GM23338 (cell line): ENCODE measurements at regions not wholly inside any gene's neighbourhood (a gene's known extent, or its start where the extent isn't known, plus 50 kb on each side); places are given as distances from the start of the nearest gene placed in this dataset.

ENCODE experiments used
- CREB1 ChIP-seq: fragments of 250-450 bp; sonication (Bioruptor Pico); IDR thresholded peaks from 2 replicates; pipeline ENCODE4 v1.5.0; 2020; ENCODE audit warnings: low read depth, mild to moderate bottlenecking, moderate library complexity
- EZH2 ChIP-seq: fragments of 200-600 bp; sonication (generic); IDR thresholded peaks from one replicate; pipeline ENCODE4 v1.8.0; 2017; ENCODE audit warnings: antibody characterized with exemption, mild to moderate bottlenecking, low read depth; ENCODE audit not compliant: unreplicated experiment
- JUNB ChIP-seq: IDR thresholded peaks from one replicate; pipeline ENCODE4 v1.6.1; 2016; ENCODE audit warnings: antibody characterized with exemption; ENCODE audit not compliant: unreplicated experiment
- NANOG ChIP-seq: IDR thresholded peaks from 2 replicates; pipeline ENCODE4 v1.6.1; 2016; ENCODE audit warnings: antibody characterized with exemption, borderline replicate concordance
- POLR2AphosphoS5 ChIP-seq: IDR thresholded peaks from 2 replicates; pipeline ENCODE4 v1.6.1; 2016; ENCODE audit warnings: antibody characterized with exemption, low read depth
- STAT1 ChIP-seq: IDR thresholded peaks from one replicate; pipeline ENCODE4 v1.6.1; 2016; ENCODE audit warnings: antibody characterized with exemption; ENCODE audit not compliant: unreplicated experiment
- ZNF114 ChIP-seq: fragments of 250-450 bp; sonication (Bioruptor Pico); IDR thresholded peaks from 2 replicates; pipeline ENCODE4 v1.5.0; 2020; ENCODE audit warnings: mild to moderate bottlenecking, moderate library complexity
- TF ChIP-seq, protein P1 (sequence below), 2 experiments: fragments of 200-600 bp in 1 of 2; sonication (generic) in 1 of 2; conservative IDR thresholded peaks; 2 replicates each; pipeline versions ENCODE4 v1.5.1 to v1.6.1; 2016 to 2017; ENCODE audit warnings: antibody characterized with exemption in 2 of 2, low read depth in 2 of 2, mild to moderate bottlenecking in 2 of 2, moderate library complexity in 1 of 2
- TF ChIP-seq, protein P2 (sequence below): IDR thresholded peaks from one replicate; pipeline ENCODE4 v1.6.1; 2018; ENCODE audit warnings: antibody characterized with exemption; ENCODE audit not compliant: unreplicated experiment

DNA sequence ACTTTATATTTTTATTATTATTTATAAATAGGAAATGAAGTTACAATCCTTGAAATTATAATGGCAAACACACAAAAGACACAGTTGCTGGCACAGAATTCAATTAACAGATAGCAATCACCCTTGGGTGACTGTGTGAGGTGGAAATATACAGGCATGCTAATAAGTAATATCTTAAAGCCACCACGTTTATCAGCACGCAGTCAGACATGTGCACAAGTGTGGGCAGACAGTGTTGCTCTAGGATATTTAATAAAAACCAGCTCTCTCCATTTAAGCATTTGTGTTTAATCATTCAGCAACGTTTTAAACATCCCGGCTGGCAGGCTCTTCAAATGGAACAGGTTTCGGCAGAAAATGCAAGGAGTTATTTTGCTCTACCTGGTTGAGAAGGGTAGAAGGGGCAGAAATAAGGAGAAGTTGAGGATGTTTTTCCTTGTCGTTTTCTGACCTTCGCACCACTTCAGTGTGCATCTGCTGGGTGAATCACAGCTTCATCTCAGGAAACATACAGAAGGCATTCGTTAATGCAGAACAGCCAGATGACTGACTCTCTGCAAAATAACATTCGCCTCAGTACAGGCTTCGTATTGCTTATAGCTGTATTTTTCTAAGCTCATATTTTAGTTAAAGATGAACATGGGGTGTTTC, 585.1 kb downstream of the QKI start:
- TF ChIP-seq JUNB (no peak), NANOG (no peak), STAT1 (no peak), EZH2 (no peak), CREB1 (no peak), ZNF114 (no peak), POLR2AphosphoS5 (no peak)
- TF ChIP-seq, protein P1, sequence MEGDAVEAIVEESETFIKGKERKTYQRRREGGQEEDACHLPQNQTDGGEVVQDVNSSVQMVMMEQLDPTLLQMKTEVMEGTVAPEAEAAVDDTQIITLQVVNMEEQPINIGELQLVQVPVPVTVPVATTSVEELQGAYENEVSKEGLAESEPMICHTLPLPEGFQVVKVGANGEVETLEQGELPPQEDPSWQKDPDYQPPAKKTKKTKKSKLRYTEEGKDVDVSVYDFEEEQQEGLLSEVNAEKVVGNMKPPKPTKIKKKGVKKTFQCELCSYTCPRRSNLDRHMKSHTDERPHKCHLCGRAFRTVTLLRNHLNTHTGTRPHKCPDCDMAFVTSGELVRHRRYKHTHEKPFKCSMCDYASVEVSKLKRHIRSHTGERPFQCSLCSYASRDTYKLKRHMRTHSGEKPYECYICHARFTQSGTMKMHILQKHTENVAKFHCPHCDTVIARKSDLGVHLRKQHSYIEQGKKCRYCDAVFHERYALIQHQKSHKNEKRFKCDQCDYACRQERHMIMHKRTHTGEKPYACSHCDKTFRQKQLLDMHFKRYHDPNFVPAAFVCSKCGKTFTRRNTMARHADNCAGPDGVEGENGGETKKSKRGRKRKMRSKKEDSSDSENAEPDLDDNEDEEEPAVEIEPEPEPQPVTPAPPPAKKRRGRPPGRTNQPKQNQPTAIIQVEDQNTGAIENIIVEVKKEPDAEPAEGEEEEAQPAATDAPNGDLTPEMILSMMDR (conservative IDR thresholded peaks at IDR 0.05; ENCODE audit: low read depth in 2 of 2), result no peak
- TF ChIP-seq, protein P2, sequence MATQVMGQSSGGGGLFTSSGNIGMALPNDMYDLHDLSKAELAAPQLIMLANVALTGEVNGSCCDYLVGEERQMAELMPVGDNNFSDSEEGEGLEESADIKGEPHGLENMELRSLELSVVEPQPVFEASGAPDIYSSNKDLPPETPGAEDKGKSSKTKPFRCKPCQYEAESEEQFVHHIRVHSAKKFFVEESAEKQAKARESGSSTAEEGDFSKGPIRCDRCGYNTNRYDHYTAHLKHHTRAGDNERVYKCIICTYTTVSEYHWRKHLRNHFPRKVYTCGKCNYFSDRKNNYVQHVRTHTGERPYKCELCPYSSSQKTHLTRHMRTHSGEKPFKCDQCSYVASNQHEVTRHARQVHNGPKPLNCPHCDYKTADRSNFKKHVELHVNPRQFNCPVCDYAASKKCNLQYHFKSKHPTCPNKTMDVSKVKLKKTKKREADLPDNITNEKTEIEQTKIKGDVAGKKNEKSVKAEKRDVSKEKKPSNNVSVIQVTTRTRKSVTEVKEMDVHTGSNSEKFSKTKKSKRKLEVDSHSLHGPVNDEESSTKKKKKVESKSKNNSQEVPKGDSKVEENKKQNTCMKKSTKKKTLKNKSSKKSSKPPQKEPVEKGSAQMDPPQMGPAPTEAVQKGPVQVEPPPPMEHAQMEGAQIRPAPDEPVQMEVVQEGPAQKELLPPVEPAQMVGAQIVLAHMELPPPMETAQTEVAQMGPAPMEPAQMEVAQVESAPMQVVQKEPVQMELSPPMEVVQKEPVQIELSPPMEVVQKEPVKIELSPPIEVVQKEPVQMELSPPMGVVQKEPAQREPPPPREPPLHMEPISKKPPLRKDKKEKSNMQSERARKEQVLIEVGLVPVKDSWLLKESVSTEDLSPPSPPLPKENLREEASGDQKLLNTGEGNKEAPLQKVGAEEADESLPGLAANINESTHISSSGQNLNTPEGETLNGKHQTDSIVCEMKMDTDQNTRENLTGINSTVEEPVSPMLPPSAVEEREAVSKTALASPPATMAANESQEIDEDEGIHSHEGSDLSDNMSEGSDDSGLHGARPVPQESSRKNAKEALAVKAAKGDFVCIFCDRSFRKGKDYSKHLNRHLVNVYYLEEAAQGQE, result no peak
